ENCODE measurements at regions not wholly inside any gene's neighbourhood (a gene's known extent, or its start where the extent isn't known, plus 50 kb on each side); places are given as distances from the start of the nearest gene placed in this dataset.
"Not testable (repeated sequence)": the region's sequence is repeated elsewhere in the genome, so short reads cannot be mapped to it uniquely, and the experiment has no call there.

GRCh38 chr3:66652100-66652499 lies 151.3 kb upstream of the LRIG1 start:
- TF ChIP-seq CTCF (IDR thresholded peaks at IDR 0.05); EZH2 (IDR thresholded peaks at IDR 0.05; ENCODE audit: borderline replicate concordance, insufficient read depth, low read depth, low read length, poor library complexity, severe bottlenecking): not testable (repeated sequence)

Measured in B cell (primary cell).